ENCODE measurements at regions not wholly inside any gene's neighbourhood (a gene's known extent, or its start where the extent isn't known, plus 50 kb on each side); places are given as distances from the start of the nearest gene placed in this dataset.

DNA sequence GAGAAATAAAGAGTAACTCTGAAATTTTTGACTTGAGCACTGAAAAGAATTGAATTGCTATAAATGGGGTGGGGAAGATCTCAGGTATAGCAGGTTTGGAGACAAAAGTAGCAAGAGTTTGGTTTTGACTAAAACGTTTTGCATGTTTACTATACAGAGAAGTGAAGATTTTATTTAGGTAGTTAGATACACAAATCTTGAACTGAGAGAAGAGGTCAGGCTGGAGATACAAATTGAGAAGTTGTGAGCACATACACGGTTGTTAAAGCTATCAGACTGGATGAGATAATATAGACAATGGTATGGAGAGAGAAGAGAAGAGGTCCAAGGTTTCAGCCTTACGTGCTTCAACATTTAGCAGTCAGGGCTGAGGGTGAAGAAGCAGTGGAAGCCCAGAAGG, 420.9 kb downstream of the FOXO1 start:
- Mint-ChIP-seq H3K36me3 (ENCODE audit: unreplicated experiment) (no peaks in the 10 kb centered on the region), H3K9me3 (ENCODE audit: unreplicated experiment) (peaks cover 6% of the 10 kb centered on the region), H3K27ac (ENCODE audit: unreplicated experiment) (no peak overlapping the region), H3K27me3 (ENCODE audit: unreplicated experiment) (peaks cover 59% of the 10 kb centered on the region), H3K4me3 (ENCODE audit: unreplicated experiment) (no peak overlapping the region), H3K4me1 (ENCODE audit: unreplicated experiment) (no peaks in the 10 kb centered on the region)
- no peak for DNase-seq (ENCODE audit: extremely low spot score, unreplicated experiment)
- TF ChIP-seq, protein P1, sequence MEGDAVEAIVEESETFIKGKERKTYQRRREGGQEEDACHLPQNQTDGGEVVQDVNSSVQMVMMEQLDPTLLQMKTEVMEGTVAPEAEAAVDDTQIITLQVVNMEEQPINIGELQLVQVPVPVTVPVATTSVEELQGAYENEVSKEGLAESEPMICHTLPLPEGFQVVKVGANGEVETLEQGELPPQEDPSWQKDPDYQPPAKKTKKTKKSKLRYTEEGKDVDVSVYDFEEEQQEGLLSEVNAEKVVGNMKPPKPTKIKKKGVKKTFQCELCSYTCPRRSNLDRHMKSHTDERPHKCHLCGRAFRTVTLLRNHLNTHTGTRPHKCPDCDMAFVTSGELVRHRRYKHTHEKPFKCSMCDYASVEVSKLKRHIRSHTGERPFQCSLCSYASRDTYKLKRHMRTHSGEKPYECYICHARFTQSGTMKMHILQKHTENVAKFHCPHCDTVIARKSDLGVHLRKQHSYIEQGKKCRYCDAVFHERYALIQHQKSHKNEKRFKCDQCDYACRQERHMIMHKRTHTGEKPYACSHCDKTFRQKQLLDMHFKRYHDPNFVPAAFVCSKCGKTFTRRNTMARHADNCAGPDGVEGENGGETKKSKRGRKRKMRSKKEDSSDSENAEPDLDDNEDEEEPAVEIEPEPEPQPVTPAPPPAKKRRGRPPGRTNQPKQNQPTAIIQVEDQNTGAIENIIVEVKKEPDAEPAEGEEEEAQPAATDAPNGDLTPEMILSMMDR (IDR thresholded peaks at IDR 0.05), result no peak

DNA sequence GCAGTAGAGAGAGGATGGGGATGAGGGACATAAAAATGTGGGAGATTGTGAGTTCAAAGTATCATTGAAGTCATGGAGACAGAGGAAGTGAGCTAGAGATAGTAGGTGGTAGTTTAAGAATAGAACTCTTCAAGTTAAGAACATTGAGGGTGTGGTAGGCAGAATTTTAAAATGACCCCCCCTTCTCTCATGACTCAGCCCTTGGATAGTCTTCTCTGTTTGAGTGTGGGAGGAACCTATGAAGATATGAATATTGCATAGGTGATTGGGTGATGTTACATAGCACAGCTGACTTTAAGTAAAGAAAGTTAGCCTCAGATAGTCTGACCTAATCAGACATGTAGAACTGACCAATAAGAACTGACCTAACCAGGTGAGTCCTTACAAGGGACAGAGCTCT, 418.6 kb downstream of the FOXO1 start:
- TF ChIP-seq, protein P1 (IDR thresholded peaks at IDR 0.05), result no peak
- Mint-ChIP-seq H3K27me3 (ENCODE audit: unreplicated experiment) (peaks cover 56% of the 10 kb centered on the region), H3K4me1 (ENCODE audit: unreplicated experiment) (no peaks in the 10 kb centered on the region), H3K9me3 (ENCODE audit: unreplicated experiment) (peaks cover 6% of the 10 kb centered on the region), H3K4me3 (ENCODE audit: unreplicated experiment) (no peak overlapping the region), H3K36me3 (ENCODE audit: unreplicated experiment) (no peaks in the 10 kb centered on the region), H3K27ac (ENCODE audit: unreplicated experiment) (no peak overlapping the region)
- no peak for DNase-seq (ENCODE audit: extremely low spot score, unreplicated experiment)

DNA sequence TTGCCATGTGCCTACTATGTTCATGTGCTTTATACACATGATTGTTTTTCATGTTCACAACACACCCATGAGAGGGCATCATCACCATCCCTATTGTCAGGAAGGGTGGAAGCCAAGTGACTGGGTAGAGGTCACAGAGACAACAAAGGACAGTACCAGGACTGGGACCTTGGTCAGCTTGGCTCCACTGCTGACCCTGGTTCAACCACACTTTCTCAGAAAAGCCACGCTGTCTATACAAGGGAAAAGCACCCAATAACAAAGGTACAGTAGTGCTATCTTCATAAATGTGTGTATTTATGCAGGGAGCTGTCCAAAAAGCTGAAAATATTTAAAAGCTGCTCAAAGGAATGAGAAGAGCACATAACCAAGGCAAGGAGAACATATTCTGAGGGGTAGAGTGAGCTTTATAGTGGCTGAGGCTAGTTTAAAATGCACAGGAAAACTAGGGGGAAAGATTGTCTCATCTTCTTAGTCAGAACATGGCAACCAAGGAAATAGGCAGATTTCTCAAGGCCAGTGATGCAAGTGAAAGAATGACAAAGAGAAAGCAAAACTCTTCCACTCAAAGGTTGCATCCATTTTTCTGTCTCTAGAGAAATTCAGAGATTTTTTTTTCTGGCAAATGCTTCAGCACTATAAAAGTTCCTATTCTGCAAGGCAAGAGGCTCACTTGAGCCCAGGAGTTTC, 415.0 kb downstream of the FOXO1 start:
- TF ChIP-seq, protein P1 (IDR thresholded peaks at IDR 0.05), result no peak
- H3K4me1 Mint-ChIP-seq (ENCODE audit: unreplicated experiment), result no peaks in the 10 kb centered on the region

DNA sequence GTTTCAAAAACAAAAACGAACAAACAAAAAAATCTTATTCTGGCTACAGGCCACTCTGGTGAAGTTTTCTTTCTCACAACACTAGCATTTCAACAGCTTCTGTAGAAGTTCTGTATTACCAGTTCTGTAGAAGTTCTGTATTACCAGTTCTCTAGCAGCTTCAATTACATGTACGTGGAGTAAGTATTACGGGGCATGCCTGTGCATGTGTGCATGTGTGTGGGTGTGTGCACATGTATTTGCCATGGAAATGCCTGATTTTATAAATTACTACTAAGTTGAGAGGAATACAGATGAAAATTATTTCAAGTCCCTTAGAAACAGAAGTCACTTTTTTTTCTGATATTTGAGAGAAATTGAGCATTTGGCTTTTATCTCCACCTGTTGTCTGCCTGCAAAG, 414.2 kb downstream of the FOXO1 start:
- H3K27me3 Mint-ChIP-seq (ENCODE audit: unreplicated experiment), result peaks cover 40% of the 10 kb centered on the region
- no peak for DNase-seq (ENCODE audit: extremely low spot score, unreplicated experiment)
- TF ChIP-seq, protein P1 (IDR thresholded peaks at IDR 0.05), result no peak
- H3K4me1 Mint-ChIP-seq (ENCODE audit: unreplicated experiment), result no peaks in the 10 kb centered on the region
- H3K27ac Mint-ChIP-seq (ENCODE audit: unreplicated experiment), result no peak overlapping the region
- H3K9me3 Mint-ChIP-seq (ENCODE audit: unreplicated experiment), result peaks cover 6% of the 10 kb centered on the region
- no peaks in the 10 kb centered on the region for H3K36me3 Mint-ChIP-seq (ENCODE audit: unreplicated experiment)
- H3K4me3 Mint-ChIP-seq (ENCODE audit: unreplicated experiment), result no peak overlapping the region

More for the DNA sequence above, 415.0 kb downstream of the FOXO1 start:
- Mint-ChIP-seq H3K4me3 (ENCODE audit: unreplicated experiment) (no peak overlapping the region), H3K9me3 (ENCODE audit: unreplicated experiment) (peaks cover 6% of the 10 kb centered on the region), H3K27ac (ENCODE audit: unreplicated experiment) (no peak overlapping the region), H3K27me3 (ENCODE audit: unreplicated experiment) (peaks cover 38% of the 10 kb centered on the region), H3K36me3 (ENCODE audit: unreplicated experiment) (no peaks in the 10 kb centered on the region)
- DNase-seq (ENCODE audit: extremely low spot score, unreplicated experiment), result no peak

DNA sequence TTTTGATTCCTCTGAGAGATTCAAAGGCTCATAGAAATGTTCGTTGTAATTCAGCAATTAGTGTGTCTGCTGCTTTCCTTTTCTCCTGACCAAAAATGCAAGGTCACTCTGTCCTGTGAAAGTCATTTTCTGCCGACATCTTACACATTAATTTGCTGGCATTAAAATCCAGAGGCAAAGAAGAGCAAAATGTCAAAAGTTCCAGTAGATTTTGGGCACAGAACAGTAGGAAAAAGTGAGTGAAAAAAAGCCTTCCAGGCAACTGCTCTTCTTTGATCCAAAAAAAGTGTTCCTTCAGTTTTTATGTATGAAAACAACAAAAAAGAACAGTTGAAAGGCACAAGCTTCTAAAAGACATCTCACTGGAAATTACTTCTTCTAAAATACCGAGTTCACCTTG, 413.8 kb downstream of the FOXO1 start:
- H3K4me3 Mint-ChIP-seq (ENCODE audit: unreplicated experiment), result no peak overlapping the region
- DNase-seq (ENCODE audit: extremely low spot score, unreplicated experiment), result no peak
- peaks cover 38% of the 10 kb centered on the region for H3K27me3 Mint-ChIP-seq (ENCODE audit: unreplicated experiment)
- H3K36me3 Mint-ChIP-seq (ENCODE audit: unreplicated experiment), result no peaks in the 10 kb centered on the region
- no peaks in the 10 kb centered on the region for H3K4me1 Mint-ChIP-seq (ENCODE audit: unreplicated experiment)
- H3K27ac Mint-ChIP-seq (ENCODE audit: unreplicated experiment), result no peak overlapping the region
- H3K9me3 Mint-ChIP-seq (ENCODE audit: unreplicated experiment), result peaks cover 6% of the 10 kb centered on the region
- TF ChIP-seq, protein P1 (IDR thresholded peaks at IDR 0.05), result no peak
